Keratinocyte (primary cell): ENCODE measurements at regions not wholly inside any gene's neighbourhood (a gene's known extent, or its start where the extent isn't known, plus 50 kb on each side); places are given as distances from the start of the nearest gene placed in this dataset.

Source experiments
- EZH2 ChIP-seq: IDR thresholded peaks from one replicate; pipeline ENCODE4 v1.6.1; 2012; ENCODE audit warnings: inconsistent platforms, mild to moderate bottlenecking, low read length, moderate library complexity
- TF ChIP-seq, protein P1 (sequence below), 3 experiments: IDR thresholded peaks in 1 of 3; conservative IDR thresholded peaks in 1 of 3; optimal IDR thresholded peaks in 1 of 3; 2 replicates in 2 of 3; 3 replicates in 1 of 3; pipeline versions ENCODE3 to v1.5.1; 2011; ENCODE audit warnings: low read length in 3 of 3, mild to moderate bottlenecking in 3 of 3, moderate library complexity in 2 of 3, control low read depth in 1 of 3, inconsistent platforms in 1 of 3; ENCODE audit not compliant: insufficient read depth in 2 of 3; ENCODE audit errors: extremely low read depth in 1 of 3

DNA sequence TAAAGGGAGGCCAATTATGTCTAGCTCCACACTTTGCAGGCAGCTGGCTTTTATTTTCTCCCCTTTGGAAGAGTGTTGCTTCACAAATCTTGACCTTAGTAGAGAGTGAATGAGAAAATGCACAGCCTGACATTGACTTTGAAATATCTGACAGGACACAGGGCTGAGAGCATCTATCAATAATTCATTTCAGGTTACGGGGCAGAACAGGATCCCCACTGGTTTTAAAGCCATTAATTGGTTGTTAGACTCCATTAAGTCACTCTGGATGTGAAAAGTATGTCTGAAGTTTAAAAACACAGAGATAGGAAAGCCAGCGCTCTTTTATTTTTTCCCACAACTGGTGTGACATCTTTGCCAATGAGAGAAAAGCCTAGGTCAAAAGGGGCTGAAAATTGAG lies 251.9 kb upstream of the TMC3 start:
- TF ChIP-seq, protein P1, sequence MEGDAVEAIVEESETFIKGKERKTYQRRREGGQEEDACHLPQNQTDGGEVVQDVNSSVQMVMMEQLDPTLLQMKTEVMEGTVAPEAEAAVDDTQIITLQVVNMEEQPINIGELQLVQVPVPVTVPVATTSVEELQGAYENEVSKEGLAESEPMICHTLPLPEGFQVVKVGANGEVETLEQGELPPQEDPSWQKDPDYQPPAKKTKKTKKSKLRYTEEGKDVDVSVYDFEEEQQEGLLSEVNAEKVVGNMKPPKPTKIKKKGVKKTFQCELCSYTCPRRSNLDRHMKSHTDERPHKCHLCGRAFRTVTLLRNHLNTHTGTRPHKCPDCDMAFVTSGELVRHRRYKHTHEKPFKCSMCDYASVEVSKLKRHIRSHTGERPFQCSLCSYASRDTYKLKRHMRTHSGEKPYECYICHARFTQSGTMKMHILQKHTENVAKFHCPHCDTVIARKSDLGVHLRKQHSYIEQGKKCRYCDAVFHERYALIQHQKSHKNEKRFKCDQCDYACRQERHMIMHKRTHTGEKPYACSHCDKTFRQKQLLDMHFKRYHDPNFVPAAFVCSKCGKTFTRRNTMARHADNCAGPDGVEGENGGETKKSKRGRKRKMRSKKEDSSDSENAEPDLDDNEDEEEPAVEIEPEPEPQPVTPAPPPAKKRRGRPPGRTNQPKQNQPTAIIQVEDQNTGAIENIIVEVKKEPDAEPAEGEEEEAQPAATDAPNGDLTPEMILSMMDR (optimal IDR thresholded peaks at IDR 0.05 in 1 of 3, IDR thresholded peaks at IDR 0.05 in 1 of 3, conservative IDR thresholded peaks at IDR 0.05 in 1 of 3; ENCODE audit: extremely low read depth in 1 of 3, insufficient read depth in 2 of 3, low read length in 3 of 3): no peak
- no peak for TF ChIP-seq EZH2
